H9 (cell line): ENCODE measurements at regions not wholly inside any gene's neighbourhood (a gene's known extent, or its start where the extent isn't known, plus 50 kb on each side); places are given as distances from the start of the nearest gene placed in this dataset.

Experiments used
- DNase-seq: peaks from one replicate; pipeline ENCODE4 v3.0.0-alpha.2; 2017
- H2AFZ ChIP-seq: one replicate; pipeline ENCODE4 v1.6.1; 2013; ENCODE audit warnings: mild to moderate bottlenecking, low read length, control low read depth, moderate library complexity
- H2AK5ac ChIP-seq: 2 replicates; pipeline ENCODE4 v1.6.1; 2013; ENCODE audit warnings: low read length, control low read depth, mixed read lengths; ENCODE audit not compliant: insufficient read length
- H2BK120ac ChIP-seq: one replicate; pipeline ENCODE4 v1.6.1; 2013; ENCODE audit warnings: low read depth, mild to moderate bottlenecking, low read length, control low read depth, inconsistent platforms; ENCODE audit not compliant: poor library complexity, severe bottlenecking
- H2BK12ac ChIP-seq: 2 replicates; pipeline ENCODE4 v1.6.1; 2013; ENCODE audit warnings: low read length, control low read depth, mixed read lengths, low read depth; ENCODE audit not compliant: insufficient read length
- H2BK15ac ChIP-seq: 2 replicates; pipeline ENCODE4 v1.6.1; 2013; ENCODE audit warnings: low read depth, low read length, control low read depth
- H2BK20ac ChIP-seq: one replicate; pipeline ENCODE4 v1.6.1; 2013; ENCODE audit warnings: low read depth, mild to moderate bottlenecking, low read length, control low read depth, inconsistent platforms; ENCODE audit not compliant: poor library complexity, severe bottlenecking
- H2BK5ac ChIP-seq: 2 replicates; pipeline ENCODE4 v1.6.1; 2013; ENCODE audit warnings: low read length, control low read depth, mixed read lengths; ENCODE audit not compliant: insufficient read length
- H3K14ac ChIP-seq: 2 replicates; pipeline ENCODE4 v1.6.1; 2013; ENCODE audit warnings: low read length, control low read depth; ENCODE audit not compliant: insufficient read depth
- H3K18ac ChIP-seq: 2 replicates; pipeline ENCODE4 v1.6.1; 2013; ENCODE audit warnings: low read depth, mild to moderate bottlenecking, mixed read lengths, low read length, control low read depth; ENCODE audit not compliant: insufficient read length
- H3K23ac ChIP-seq: 2 replicates; pipeline ENCODE4 v1.6.1; 2013; ENCODE audit warnings: low read length, control low read depth, mixed read lengths, low read depth; ENCODE audit not compliant: insufficient read length
- H3K23me2 ChIP-seq: 2 replicates; pipeline ENCODE4 v1.6.1; 2013; ENCODE audit warnings: low read depth, mild to moderate bottlenecking, mixed read lengths, low read length, control low read depth; ENCODE audit not compliant: insufficient read length, poor library complexity, severe bottlenecking
- H3K27ac ChIP-seq: 2 replicates; pipeline ENCODE4 v1.5.1; 2013; ENCODE audit warnings: low read length, control low read depth, mixed read lengths, low read depth; ENCODE audit not compliant: insufficient read length
- H3K27me3 ChIP-seq: 2 replicates; pipeline ENCODE4 v1.6.1; 2013; ENCODE audit warnings: low read length, control low read depth, inconsistent platforms; ENCODE audit not compliant: insufficient read depth
- H3K4ac ChIP-seq: 2 replicates; pipeline ENCODE4 v1.6.1; 2013; ENCODE audit warnings: low read depth, mild to moderate bottlenecking, control low read depth, inconsistent platforms, low read length, moderate library complexity
- H3K4me1 ChIP-seq: 2 replicates; pipeline ENCODE4 v1.6.1; 2013; ENCODE audit warnings: low read length, control low read depth, inconsistent platforms; ENCODE audit not compliant: insufficient read depth
- H3K4me2 ChIP-seq: 2 replicates; pipeline ENCODE4 v1.6.1; 2013; ENCODE audit warnings: low read length, control low read depth, mixed read lengths; ENCODE audit not compliant: insufficient read length, insufficient read depth
- H3K56ac ChIP-seq: 2 replicates; pipeline ENCODE4 v1.6.1; 2013; ENCODE audit warnings: low read depth, mild to moderate bottlenecking, mixed read lengths, low read length, control low read depth; ENCODE audit not compliant: insufficient read length
- H3K79me1 ChIP-seq: 2 replicates; pipeline ENCODE4 v1.6.1; 2013; ENCODE audit warnings: low read depth, mild to moderate bottlenecking, moderate library complexity, low read length, control low read depth, inconsistent platforms; ENCODE audit not compliant: insufficient read depth, poor library complexity, severe bottlenecking
- H3K79me2 ChIP-seq: 2 replicates; pipeline ENCODE4 v1.6.1; 2013; ENCODE audit warnings: low read length, control low read depth, inconsistent platforms; ENCODE audit not compliant: insufficient read depth
- H3K9ac ChIP-seq: 2 replicates; pipeline ENCODE4 v1.6.1; 2013; ENCODE audit warnings: low read length, control low read depth, mixed read lengths; ENCODE audit not compliant: insufficient read length; ENCODE audit errors: extremely low read depth
- H3K9me3 ChIP-seq: one replicate; pipeline ENCODE4 v1.6.1; 2013; ENCODE audit warnings: low read depth, low read length, inconsistent platforms; ENCODE audit not compliant: control insufficient read depth
- H3T11ph ChIP-seq: one replicate; pipeline ENCODE4 v1.6.1; 2013; ENCODE audit warnings: mild to moderate bottlenecking, low read length, control low read depth, inconsistent platforms
- H4K20me1 ChIP-seq: one replicate; pipeline ENCODE4 v1.6.1; 2013; ENCODE audit not compliant: control insufficient read depth, insufficient read length, insufficient read depth
- H4K5ac ChIP-seq: 2 replicates; pipeline ENCODE4 v1.6.1; 2013; ENCODE audit warnings: low read depth, mild to moderate bottlenecking, mixed read lengths, low read length, control low read depth; ENCODE audit not compliant: insufficient read length
- H4K8ac ChIP-seq: replicated peaks from 2 replicates; pipeline ENCODE4 v1.6.1; 2013; ENCODE audit warnings: low read length, control low read depth, mixed read lengths, low read depth; ENCODE audit not compliant: insufficient read length
- H4K91ac ChIP-seq: 2 replicates; pipeline ENCODE4 v1.6.1; 2013; ENCODE audit warnings: low read depth, mild to moderate bottlenecking, moderate library complexity, mixed read lengths, low read length, control low read depth; ENCODE audit not compliant: insufficient read length
- H3K27ac Mint-ChIP-seq, 3 experiments: 2 replicates in 2 of 3; 3 replicates in 1 of 3; pipeline ENCODE4 v1.8.0; 2020 to 2021; ENCODE audit warnings: mixed read lengths in 3 of 3, mild to moderate bottlenecking in 1 of 3, moderate library complexity in 1 of 3
- H3K27me3 Mint-ChIP-seq: 2 replicates; pipeline ENCODE4 v1.8.0; 2021; ENCODE audit warnings: low read depth, mild to moderate bottlenecking, moderate library complexity, mixed read lengths
- H3K36me3 Mint-ChIP-seq, 3 experiments: 2 replicates in 2 of 3; 3 replicates in 1 of 3; pipeline ENCODE4 v1.8.0; 2020 to 2021; ENCODE audit warnings: low read depth in 3 of 3, mixed read lengths in 3 of 3; ENCODE audit not compliant: insufficient read depth in 1 of 3
- H3K4me1 Mint-ChIP-seq, 2 experiments: 2 replicates each; pipeline ENCODE4 v1.8.0; 2020; ENCODE audit warnings: mixed read lengths in 2 of 2
- H3K4me3 Mint-ChIP-seq, 2 experiments: 2 replicates in 1 of 2; 3 replicates in 1 of 2; pipeline ENCODE4 v1.8.0; 2020 to 2021; ENCODE audit warnings: mild to moderate bottlenecking in 2 of 2, mixed read lengths in 2 of 2, moderate library complexity in 1 of 2
- H3K9me3 Mint-ChIP-seq, 2 experiments: 2 replicates in 1 of 2; 3 replicates in 1 of 2; pipeline ENCODE4 v1.8.0; 2020; ENCODE audit warnings: mild to moderate bottlenecking in 2 of 2, mixed read lengths in 2 of 2, moderate library complexity in 1 of 2
- WGBS: extraction: QIAGEN DNeasy Blood & Tissue Kit; methylation state at CpG from one replicate; pipeline ENCODE4 v1.1.7; 2013; ENCODE audit warnings: missing lambda C conversion rate, low lambda C conversion rate, mixed read lengths; ENCODE audit not compliant: insufficient read length; ENCODE audit errors: extremely low coverage; 5-methylcytosine and 5-hydroxymethylcytosine counted together
- TF ChIP-seq, protein P1 (sequence below): fragments of 200-600 bp; sonication (generic); conservative IDR thresholded peaks from 3 replicates; pipeline ENCODE4 v1.8.0; 2021; ENCODE audit warnings: antibody characterized with exemption, mild to moderate bottlenecking

DNA sequence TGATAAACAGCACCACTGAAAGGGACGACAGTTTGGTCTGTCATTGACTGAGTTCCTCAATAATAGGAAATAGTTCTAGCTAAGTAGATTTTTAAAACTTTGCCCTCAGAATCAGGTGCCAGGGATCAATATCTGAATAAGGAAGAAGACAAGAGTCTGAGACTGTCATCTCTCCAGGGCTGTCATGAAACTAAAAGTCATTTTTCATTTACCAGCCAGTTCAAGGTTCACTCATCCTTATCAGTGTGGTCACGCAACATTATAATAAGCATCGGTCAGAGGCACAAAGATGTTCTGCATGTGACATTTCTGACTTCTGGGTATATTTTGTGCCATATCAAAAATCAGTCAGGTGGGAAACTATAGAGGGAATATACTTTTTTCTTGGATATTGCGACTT, 52.5 kb upstream of the E2F3 start:
- Mint-ChIP-seq H3K9me3 (peaks cover 0 to 3% of the 10 kb centered on the region in 2 experiments; a peak in 2 of 5 replicates), H3K36me3 (peaks cover 0 to 2% (median 0%) of the 10 kb centered on the region in 3 experiments; a peak in 2 of 7 replicates), H3K27me3 (peaks cover under 1% of the 10 kb centered on the region; the same call in 1 of the 2 replicates), H3K4me1 (no peaks in the 10 kb centered on the region), H3K4me3 (no peak overlapping the region), H3K27ac (no peak overlapping the region)
- no peak overlapping the region for H3K4me2 ChIP-seq
- no peak overlapping the region for H3K18ac ChIP-seq
- WGBS = no CpG with 5 or more reads among the region's 4 CpGs
- TF ChIP-seq, protein P1, sequence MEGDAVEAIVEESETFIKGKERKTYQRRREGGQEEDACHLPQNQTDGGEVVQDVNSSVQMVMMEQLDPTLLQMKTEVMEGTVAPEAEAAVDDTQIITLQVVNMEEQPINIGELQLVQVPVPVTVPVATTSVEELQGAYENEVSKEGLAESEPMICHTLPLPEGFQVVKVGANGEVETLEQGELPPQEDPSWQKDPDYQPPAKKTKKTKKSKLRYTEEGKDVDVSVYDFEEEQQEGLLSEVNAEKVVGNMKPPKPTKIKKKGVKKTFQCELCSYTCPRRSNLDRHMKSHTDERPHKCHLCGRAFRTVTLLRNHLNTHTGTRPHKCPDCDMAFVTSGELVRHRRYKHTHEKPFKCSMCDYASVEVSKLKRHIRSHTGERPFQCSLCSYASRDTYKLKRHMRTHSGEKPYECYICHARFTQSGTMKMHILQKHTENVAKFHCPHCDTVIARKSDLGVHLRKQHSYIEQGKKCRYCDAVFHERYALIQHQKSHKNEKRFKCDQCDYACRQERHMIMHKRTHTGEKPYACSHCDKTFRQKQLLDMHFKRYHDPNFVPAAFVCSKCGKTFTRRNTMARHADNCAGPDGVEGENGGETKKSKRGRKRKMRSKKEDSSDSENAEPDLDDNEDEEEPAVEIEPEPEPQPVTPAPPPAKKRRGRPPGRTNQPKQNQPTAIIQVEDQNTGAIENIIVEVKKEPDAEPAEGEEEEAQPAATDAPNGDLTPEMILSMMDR = no peak
- no peaks in the 10 kb centered on the region for H3K79me2 ChIP-seq
- no peak overlapping the region for H3K56ac ChIP-seq
- no peak overlapping the region for H2BK15ac ChIP-seq
- H3K23me2 ChIP-seq = no peaks in the 10 kb centered on the region
- H3K4me1 ChIP-seq = no peaks in the 10 kb centered on the region
- H2AK5ac ChIP-seq = no peak overlapping the region
- H2AFZ ChIP-seq = no peak overlapping the region
- no peak overlapping the region for H3K4ac ChIP-seq
- H2BK120ac ChIP-seq = no peak overlapping the region
- no peak overlapping the region for H4K5ac ChIP-seq
- H2BK5ac ChIP-seq = no peak overlapping the region
- H3K9me3 ChIP-seq = no peaks in the 10 kb centered on the region
- no peak overlapping the region for H4K8ac ChIP-seq
- H3K14ac ChIP-seq = no peak overlapping the region
- H3T11ph ChIP-seq = no peak overlapping the region
- H3K79me1 ChIP-seq = no peaks in the 10 kb centered on the region
- H3K23ac ChIP-seq = no peak overlapping the region
- no peak overlapping the region for H2BK20ac ChIP-seq
- no peak for DNase-seq
- no peak overlapping the region for H2BK12ac ChIP-seq
- no peaks in the 10 kb centered on the region for H4K20me1 ChIP-seq
- no peak overlapping the region for H3K9ac ChIP-seq
- H4K91ac ChIP-seq = no peak overlapping the region
- no peak overlapping the region for H3K27ac ChIP-seq
- H3K27me3 ChIP-seq = no peaks in the 10 kb centered on the region
